ENCODE measurements at regions not wholly inside any gene's neighbourhood (a gene's known extent, or its start where the extent isn't known, plus 50 kb on each side); places are given as distances from the start of the nearest gene placed in this dataset.

- DNase-seq (ENCODE audit: low spot score), result no peak
Measured at GRCh38 chr5:68534131-68534940, 318.8 kb downstream of the PIK3R1 start.

GRCh38 chr5:68534956-68535520 is 319.5 kb downstream of the PIK3R1 start:
- no peak for DNase-seq (ENCODE audit: low spot score)

- DNase-seq (ENCODE audit: low spot score), result no peak
Measured at GRCh38 chr5:68538814-68539420, 323.4 kb downstream of the PIK3R1 start.

- DNase-seq (ENCODE audit: low spot score), result no peak
Measured at GRCh38 chr5:68540798-68541590, 325.4 kb downstream of the PIK3R1 start.

- no peak for DNase-seq (ENCODE audit: low spot score)
Measured at GRCh38 chr5:68542207-68542606, 326.7 kb downstream of the PIK3R1 start.

- DNase-seq (ENCODE audit: low spot score), result no peak
Measured at GRCh38 chr5:68543212-68543611, 327.7 kb downstream of the PIK3R1 start.

GRCh38 chr5:68544091-68544647 is 328.6 kb downstream of the PIK3R1 start:
- no peak for DNase-seq (ENCODE audit: low spot score)

GRCh38 chr5:68544648-68545552 is 329.3 kb downstream of the PIK3R1 start:
- DNase-seq (ENCODE audit: low spot score), result no peak

GRCh38 chr5:68545636-68546295 is 330.2 kb downstream of the PIK3R1 start:
- no peak for DNase-seq (ENCODE audit: low spot score)

- DNase-seq (ENCODE audit: low spot score), result no peak
Measured at GRCh38 chr5:68547056-68547455, 331.5 kb downstream of the PIK3R1 start.

- DNase-seq (ENCODE audit: low spot score), result no peak
Measured at GRCh38 chr5:68547622-68548021, 332.1 kb downstream of the PIK3R1 start.

GRCh38 chr5:68548959-68549676 is 333.6 kb downstream of the PIK3R1 start:
- DNase-seq (ENCODE audit: low spot score), result no peak

GRCh38 chr5:68550015-68550414 is 334.5 kb downstream of the PIK3R1 start:
- DNase-seq (ENCODE audit: low spot score), result no peak

GRCh38 chr5:68551436-68551835 is 335.9 kb downstream of the PIK3R1 start:
- DNase-seq (ENCODE audit: low spot score), result no peak

- DNase-seq (ENCODE audit: low spot score), result no peak
Measured at GRCh38 chr5:68554571-68555279, 339.2 kb downstream of the PIK3R1 start.

- DNase-seq (ENCODE audit: low spot score), result no peak
Measured at GRCh38 chr5:68555907-68556681, 340.5 kb downstream of the PIK3R1 start.

- no peak for DNase-seq (ENCODE audit: low spot score)
Measured at GRCh38 chr5:68557162-68557936, 341.8 kb downstream of the PIK3R1 start.

GRCh38 chr5:68562308-68562707 is 346.8 kb downstream of the PIK3R1 start:
- DNase-seq (ENCODE audit: low spot score), result no peak

All from ecto neural progenitor cell (in vitro differentiated cells).